C4-2B (cell line): ENCODE measurements at regions not wholly inside any gene's neighbourhood (a gene's known extent, or its start where the extent isn't known, plus 50 kb on each side); places are given as distances from the start of the nearest gene placed in this dataset.

Source experiments
- ZFX ChIP-seq: fragments of 450-650 bp; IDR thresholded peaks from 2 replicates; pipeline ENCODE4 v1.6.1; 2017
- TF ChIP-seq, protein P1 (sequence below): fragments of 450-650 bp; conservative IDR thresholded peaks from 2 replicates; pipeline ENCODE4 v1.5.1; 2017; ENCODE audit warnings: mild to moderate bottlenecking

DNA sequence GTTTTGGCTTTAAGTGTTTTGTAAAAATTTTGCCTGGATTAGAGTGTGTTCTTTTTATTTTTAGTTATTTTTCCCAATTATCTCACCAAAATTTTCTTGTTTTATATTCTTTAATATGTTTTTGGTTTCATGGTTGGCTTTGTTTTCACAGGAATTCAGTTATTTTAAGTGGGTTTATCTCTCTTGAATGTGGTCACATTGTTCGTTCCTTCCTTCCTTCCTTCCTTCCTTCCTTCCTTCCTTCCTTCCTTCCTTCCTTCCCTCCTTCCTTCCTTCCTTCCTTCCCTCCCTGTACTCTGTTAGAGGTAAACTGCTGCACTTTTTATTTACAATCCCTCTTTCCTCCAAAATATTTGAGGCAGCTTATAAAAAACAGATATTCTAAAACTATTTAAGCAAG is 672.9 kb upstream of the CITED2 start:
- TF ChIP-seq, protein P1, sequence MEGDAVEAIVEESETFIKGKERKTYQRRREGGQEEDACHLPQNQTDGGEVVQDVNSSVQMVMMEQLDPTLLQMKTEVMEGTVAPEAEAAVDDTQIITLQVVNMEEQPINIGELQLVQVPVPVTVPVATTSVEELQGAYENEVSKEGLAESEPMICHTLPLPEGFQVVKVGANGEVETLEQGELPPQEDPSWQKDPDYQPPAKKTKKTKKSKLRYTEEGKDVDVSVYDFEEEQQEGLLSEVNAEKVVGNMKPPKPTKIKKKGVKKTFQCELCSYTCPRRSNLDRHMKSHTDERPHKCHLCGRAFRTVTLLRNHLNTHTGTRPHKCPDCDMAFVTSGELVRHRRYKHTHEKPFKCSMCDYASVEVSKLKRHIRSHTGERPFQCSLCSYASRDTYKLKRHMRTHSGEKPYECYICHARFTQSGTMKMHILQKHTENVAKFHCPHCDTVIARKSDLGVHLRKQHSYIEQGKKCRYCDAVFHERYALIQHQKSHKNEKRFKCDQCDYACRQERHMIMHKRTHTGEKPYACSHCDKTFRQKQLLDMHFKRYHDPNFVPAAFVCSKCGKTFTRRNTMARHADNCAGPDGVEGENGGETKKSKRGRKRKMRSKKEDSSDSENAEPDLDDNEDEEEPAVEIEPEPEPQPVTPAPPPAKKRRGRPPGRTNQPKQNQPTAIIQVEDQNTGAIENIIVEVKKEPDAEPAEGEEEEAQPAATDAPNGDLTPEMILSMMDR: no peak
- no peak for TF ChIP-seq ZFX
